HepG2 (cell line): ENCODE measurements at regions not wholly inside any gene's neighbourhood (a gene's known extent, or its start where the extent isn't known, plus 50 kb on each side); places are given as distances from the start of the nearest gene placed in this dataset.

Source experiments
- ATAC-seq: fragments of 200-7000 bp; cut with Tn5 transposase; 3 replicates; pipeline ENCODE4 v1.9.1; 2020; ENCODE audit warnings: mild to moderate bottlenecking, moderate library complexity
- BruUV-seq: library from RNA; stranded (reverse); fragments of 400-500 nt; replicated peaks from 2 replicates; lab custom pipeline; 2021; lab: Mats Ljungman, UMichigan
- CTCF ChIA-PET: fragments of 300-600 bp; formaldehyde crosslinking; extraction: SDS; loops from one replicate; lab custom pipeline; 2021; ENCODE audit warnings: low total read pairs, inconsistent platforms, low intra/inter-chr PET ratio; lab: Yijun Ruan, JAX
- POLR2A ChIA-PET: fragments of 350-600 bp; sonication (Branson Sonifier 250); formaldehyde crosslinking; loops from one replicate; lab custom pipeline; 2020; ENCODE audit warnings: antibody characterized with exemption, inconsistent platforms; lab: Yijun Ruan, JAX
- DNase-seq: peaks from one replicate; pipeline ENCODE4 v3.0.0-alpha.2; 2015; ENCODE audit warnings: low spot score
- FAIRE-seq: peaks from 3 replicates; lab custom pipeline; 2011; peaks lifted over from hg19 to GRCh38; lab: Jason Lieb, UNC
- H2AFZ ChIP-seq: one replicate; pipeline ENCODE4 v1.6.1; 2011; ENCODE audit warnings: low read length, inconsistent platforms
- H3K27ac ChIP-seq: fragments of 300-600 bp; 3 replicates; pipeline ENCODE4 v1.8.0; 2011; ENCODE audit warnings: mixed run types, mild to moderate bottlenecking, mixed read lengths, low read length, inconsistent platforms; ENCODE audit not compliant: insufficient read depth; ENCODE audit errors: extremely low read length
- H3K27me3 ChIP-seq, 2 experiments: fragments of 200-600 bp in 1 of 2; 2 replicates in 1 of 2; 3 replicates in 1 of 2; pipeline versions ENCODE4 v1.6.0 to v1.8.0; 2011; ENCODE audit warnings: low read length in 2 of 2, mild to moderate bottlenecking in 2 of 2, moderate library complexity in 2 of 2, inconsistent platforms in 1 of 2; ENCODE audit not compliant: insufficient read depth in 2 of 2, control insufficient read depth in 1 of 2
- H3K36me3 ChIP-seq, 2 experiments: fragments of 200-600 bp in 1 of 2; replicated peaks in 1 of 2; 2 replicates in 1 of 2; 3 replicates in 1 of 2; pipeline versions ENCODE4 v1.5.1 to v1.8.0; 2011; ENCODE audit warnings: low read length in 2 of 2, inconsistent platforms in 1 of 2; ENCODE audit not compliant: insufficient read depth in 2 of 2, control insufficient read depth in 1 of 2
- H3K4me1 ChIP-seq: 2 replicates; pipeline ENCODE4 v1.5.1; 2012; ENCODE audit warnings: low read length, inconsistent platforms; ENCODE audit not compliant: insufficient read depth
- H3K4me2 ChIP-seq: 2 replicates; pipeline ENCODE4 v1.6.0; 2011; ENCODE audit warnings: low read depth, low read length, inconsistent platforms
- H3K4me3 ChIP-seq, 3 experiments: fragments of 200-600 bp in 1 of 3; sonication (generic), shearing (Covaris generic) in 1 of 3; replicated peaks in 1 of 3; 2 replicates each; pipeline ENCODE4 v1.5.1; 2011 to 2016; ENCODE audit warnings: low read length in 3 of 3, inconsistent platforms in 2 of 3, low read depth in 2 of 3, mild to moderate bottlenecking in 2 of 3, control low read depth in 1 of 3, mixed read lengths in 1 of 3; ENCODE audit not compliant: insufficient read depth in 1 of 3
- H3K79me2 ChIP-seq: one replicate; pipeline ENCODE4 v1.6.1; 2011; ENCODE audit warnings: low read length, inconsistent platforms; ENCODE audit not compliant: insufficient read depth
- H3K9ac ChIP-seq: 2 replicates; pipeline ENCODE4 v1.6.0; 2011; ENCODE audit warnings: mild to moderate bottlenecking, low read depth, low read length, inconsistent platforms; ENCODE audit not compliant: insufficient read depth
- H3K9me3 ChIP-seq: 2 replicates; pipeline ENCODE4 v1.5.1; 2012; ENCODE audit warnings: mild to moderate bottlenecking, low read length
- H4K20me1 ChIP-seq: 2 replicates; pipeline ENCODE4 v1.6.0; 2011; ENCODE audit warnings: inconsistent platforms, mild to moderate bottlenecking, low read length, moderate library complexity; ENCODE audit not compliant: insufficient read depth
- NFYB ChIP-seq: sonication (generic); formaldehyde crosslinking; IDR thresholded peaks from 2 replicates; pipeline ENCODE4 v1.4.0; 2020; ENCODE audit warnings: missing genetic modification reagents
- NFYC ChIP-seq: IDR thresholded peaks from 2 replicates; pipeline ENCODE4 v1.6.1; 2016; ENCODE audit warnings: missing genetic modification reagents, missing compliant biosample characterization
- SP5 ChIP-seq: IDR thresholded peaks from 2 replicates; pipeline ENCODE4 v1.6.1; 2016; ENCODE audit warnings: low read depth, borderline replicate concordance
- ZNF432 ChIP-seq: sonication (generic); formaldehyde crosslinking; IDR thresholded peaks from 2 replicates; pipeline ENCODE4 v1.5.0; 2020; ENCODE audit warnings: missing genetic modification reagents, mild to moderate bottlenecking, borderline replicate concordance
- ZNF557 ChIP-seq: sonication (generic); formaldehyde crosslinking; IDR thresholded peaks from 2 replicates; pipeline ENCODE4 v1.4.0; 2020; ENCODE audit warnings: missing genetic modification reagents
- WGBS: methylation state at CpG from one replicate; pipeline ENCODE4 v1.1.6; 2017; ENCODE audit warnings: low lambda C conversion rate; 5-methylcytosine and 5-hydroxymethylcytosine counted together
- in situ Hi-C: cut with HindIII; loops from 2 replicates; pipeline ENCODE4 v1.10.0; 2017; ENCODE audit warnings: low pct_unique_long_range_greater_than_20kb; ENCODE audit not compliant: extremely low pct_ligation_motif_present
- intact Hi-C: fragments of 100-400 bp; cut with micrococcal nuclease; formaldehyde crosslinking; loops from one replicate; pipeline ENCODE4 v1.10.0; 2022; ENCODE audit not compliant: unreplicated experiment
- TF ChIP-seq, protein P1 (sequence below): sonication (generic); formaldehyde crosslinking; IDR thresholded peaks from 2 replicates; pipeline ENCODE4 v1.9.0; 2022; ENCODE audit warnings: missing genetic modification reagents, mild to moderate bottlenecking, borderline replicate concordance
- TF ChIP-seq, protein P2 (sequence below): sonication (generic); formaldehyde crosslinking; IDR thresholded peaks from 2 replicates; pipeline ENCODE4 v1.4.0; 2020; ENCODE audit warnings: missing genetic modification reagents; ENCODE audit errors: not compliant biosample characterization

DNA sequence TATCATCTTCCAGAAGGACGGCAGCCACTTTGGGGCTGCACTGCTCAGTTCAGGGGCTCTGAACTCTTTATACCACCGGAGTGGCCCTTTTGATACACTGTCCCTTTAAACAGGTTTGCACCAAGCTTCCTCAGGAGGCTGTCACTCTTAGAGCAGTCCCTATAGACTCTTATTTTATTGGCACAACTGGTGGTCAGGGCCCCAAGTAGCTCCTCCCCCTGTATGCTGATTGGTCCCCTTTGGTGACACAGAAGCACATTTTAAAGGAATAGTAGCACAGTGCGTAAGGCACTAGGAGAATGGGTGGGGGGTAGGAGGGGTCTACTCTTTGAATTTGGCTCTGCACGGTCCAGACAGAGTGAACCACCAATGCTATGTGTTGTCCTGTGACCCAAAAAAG, 122.6 kb upstream of the MLN start:
- H3K4me3 ChIP-seq = no peak overlapping the region
- no peak overlapping the region for H3K27ac ChIP-seq
- H3K36me3 ChIP-seq = no peaks in the 10 kb centered on the region
- no peak overlapping the region for H3K9ac ChIP-seq
- DNase-seq (no peak), FAIRE-seq (no peak), ATAC-seq (no peak; the same call in 2 of the 3 replicates)
- TF ChIP-seq NFYB (CRISPR knock-in tag) = peak; percentile 56; the same call in 1 of the 2 replicates
- TF ChIP-seq, protein P1, sequence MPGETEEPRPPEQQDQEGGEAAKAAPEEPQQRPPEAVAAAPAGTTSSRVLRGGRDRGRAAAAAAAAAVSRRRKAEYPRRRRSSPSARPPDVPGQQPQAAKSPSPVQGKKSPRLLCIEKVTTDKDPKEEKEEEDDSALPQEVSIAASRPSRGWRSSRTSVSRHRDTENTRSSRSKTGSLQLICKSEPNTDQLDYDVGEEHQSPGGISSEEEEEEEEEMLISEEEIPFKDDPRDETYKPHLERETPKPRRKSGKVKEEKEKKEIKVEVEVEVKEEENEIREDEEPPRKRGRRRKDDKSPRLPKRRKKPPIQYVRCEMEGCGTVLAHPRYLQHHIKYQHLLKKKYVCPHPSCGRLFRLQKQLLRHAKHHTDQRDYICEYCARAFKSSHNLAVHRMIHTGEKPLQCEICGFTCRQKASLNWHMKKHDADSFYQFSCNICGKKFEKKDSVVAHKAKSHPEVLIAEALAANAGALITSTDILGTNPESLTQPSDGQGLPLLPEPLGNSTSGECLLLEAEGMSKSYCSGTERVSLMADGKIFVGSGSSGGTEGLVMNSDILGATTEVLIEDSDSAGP (CRISPR knock-in tag) = peak; percentile 25; the same call in 1 of the 2 replicates
- TF ChIP-seq ZNF432 = no peak
- TF ChIP-seq ZNF557 (CRISPR knock-in tag) = no peak
- TF ChIP-seq SP5 (CRISPR knock-in tag) = no peak
- TF ChIP-seq NFYC (CRISPR knock-in tag) = 0 out of 2 replicates have a peak, but pooled peaks have one; percentile 13
- TF ChIP-seq, protein P2, sequence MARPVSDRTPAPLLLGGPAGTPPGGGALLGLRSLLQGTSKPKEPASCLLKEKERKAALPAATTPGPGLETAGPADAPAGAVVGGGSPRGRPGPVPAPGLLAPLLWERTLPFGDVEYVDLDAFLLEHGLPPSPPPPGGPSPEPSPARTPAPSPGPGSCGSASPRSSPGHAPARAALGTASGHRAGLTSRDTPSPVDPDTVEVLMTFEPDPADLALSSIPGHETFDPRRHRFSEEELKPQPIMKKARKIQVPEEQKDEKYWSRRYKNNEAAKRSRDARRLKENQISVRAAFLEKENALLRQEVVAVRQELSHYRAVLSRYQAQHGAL = no peak
- no peak overlapping the region for H3K4me2 ChIP-seq
- intact Hi-C loops (no loop called here), in situ Hi-C loops (no loop called here)
- no peaks in the 10 kb centered on the region for H4K20me1 ChIP-seq
- 62% methylated on average over 4 of the region's 4 CpGs for WGBS
- H3K27me3 ChIP-seq = peaks cover 0 to 37% of the 10 kb centered on the region in 2 experiments; a peak in 4 of 5 replicates
- no peaks in the 10 kb centered on the region for H3K9me3 ChIP-seq
- no peaks in the 10 kb centered on the region for H3K4me1 ChIP-seq
- ChIA-PET CTCF (no interaction called here), POLR2A (no interaction called here)
- H2AFZ ChIP-seq = no peak overlapping the region
- BruUV-seq = no TSS peak
- H3K79me2 ChIP-seq = no peaks in the 10 kb centered on the region
